ENCODE measurements at regions not wholly inside any gene's neighbourhood (a gene's known extent, or its start where the extent isn't known, plus 50 kb on each side); places are given as distances from the start of the nearest gene placed in this dataset.

GRCh38 chr14:106393742-106394141, 867.4 kb downstream of the TMEM121 start:
- TF ChIP-seq CTCF (IDR thresholded peaks at IDR 0.05) = no peak
- TF ChIP-seq POLR2AphosphoS5 (IDR thresholded peaks at IDR 0.05) = no peak
- TF ChIP-seq EP300 (IDR thresholded peaks at IDR 0.05; ENCODE audit: low read depth) = no peak
